Panc1 (cell line): ENCODE measurements at regions not wholly inside any gene's neighbourhood (a gene's known extent, or its start where the extent isn't known, plus 50 kb on each side); places are given as distances from the start of the nearest gene placed in this dataset.
A peak's percentile ranks its signal among the peaks of the same experiment; 100 is the strongest.

Experiments
- ATAC-seq: fragments of 200-7000 bp; cut with Tn5 transposase; 2 replicates; pipeline ENCODE4 v1.9.1; 2020; ENCODE audit warnings: mild to moderate bottlenecking, moderate library complexity
- BruUV-seq: library from RNA; stranded (reverse); fragments of 400-500 nt; replicated peaks from 2 replicates; lab custom pipeline; 2021; lab: Mats Ljungman, UMichigan
- CTCF ChIA-PET: fragments of 300-600 bp; sonication (Branson Sonifier 250); formaldehyde crosslinking; loops from one replicate; lab custom pipeline; 2022; ENCODE audit warnings: antibody characterized with exemption; lab: Charles Lee
- POLR2A ChIA-PET: fragments of 300-600 bp; sonication (Branson Sonifier 250); formaldehyde crosslinking; loops from one replicate; lab custom pipeline; 2022; ENCODE audit warnings: antibody characterized with exemption; lab: Charles Lee
- DNase-seq: peaks from one replicate; pipeline ENCODE4 v3.0.0-alpha.2; 2010; ENCODE audit warnings: low read depth, low spot score
- H3K27ac ChIP-seq: 2 replicates; pipeline ENCODE4 v1.5.1; 2011; ENCODE audit warnings: mild to moderate bottlenecking, low read length, inconsistent platforms
- H3K27me3 ChIP-seq: fragments of 200-500 bp; sonication (Bioruptor generic); 2 replicates; pipeline ENCODE4 v1.6.0; 2014; ENCODE audit warnings: low read length, inconsistent platforms; ENCODE audit not compliant: control insufficient read depth, insufficient read depth
- H3K36me3 ChIP-seq: fragments of 200-500 bp; sonication (Bioruptor generic); 2 replicates; pipeline ENCODE4 v1.5.1; 2014; ENCODE audit warnings: inconsistent platforms, mild to moderate bottlenecking, low read length, moderate library complexity; ENCODE audit not compliant: control insufficient read depth, insufficient read depth
- H3K4me1 ChIP-seq: 2 replicates; pipeline ENCODE4 v1.5.1; 2011; ENCODE audit warnings: inconsistent platforms, mild to moderate bottlenecking, low read length, moderate library complexity; ENCODE audit not compliant: control insufficient read depth, insufficient read depth
- H3K4me3 ChIP-seq, 2 experiments: 2 replicates each; pipeline ENCODE4 v1.5.1; 2011 to 2012; ENCODE audit warnings: low read depth in 2 of 2, low read length in 2 of 2, mild to moderate bottlenecking in 2 of 2, inconsistent platforms in 1 of 2, moderate library complexity in 1 of 2
- H3K9me3 ChIP-seq: fragments of 200-500 bp; sonication (Bioruptor generic); 2 replicates; pipeline ENCODE4 v1.5.1; 2014; ENCODE audit warnings: low read depth, mild to moderate bottlenecking, inconsistent platforms, low read length, moderate library complexity; ENCODE audit not compliant: control insufficient read depth, insufficient read depth
- CTCF ChIP-seq: fragments of 450-650 bp; IDR thresholded peaks from 2 replicates; pipeline ENCODE4 v1.5.1; 2017; ENCODE audit warnings: mild to moderate bottlenecking
- POLR2AphosphoS5 ChIP-seq: IDR thresholded peaks from 2 replicates; pipeline ENCODE4 v1.6.1; 2012; ENCODE audit warnings: mild to moderate bottlenecking, low read depth, low read length, moderate library complexity
- REST ChIP-seq, 2 experiments: IDR thresholded peaks; 2 replicates each; pipeline ENCODE4 v1.6.1; 2011 to 2012; ENCODE audit warnings: low read depth in 2 of 2, control low read depth in 1 of 2, low read length in 1 of 2, mild to moderate bottlenecking in 1 of 2, moderate library complexity in 1 of 2; ENCODE audit not compliant: insufficient read depth in 1 of 2
- SIN3A ChIP-seq: IDR thresholded peaks from 2 replicates; pipeline ENCODE4 v1.6.1; 2012; ENCODE audit warnings: low read depth, mild to moderate bottlenecking, low read length, moderate library complexity, borderline replicate concordance; ENCODE audit not compliant: insufficient read depth
- TCF7L2 ChIP-seq: IDR thresholded peaks from 2 replicates; pipeline ENCODE4 v1.6.1; 2011; ENCODE audit warnings: mild to moderate bottlenecking, low read depth, low read length, inconsistent platforms
- in situ Hi-C: cut with HindIII; loops from 2 replicates; pipeline ENCODE4 v1.10.0; 2016; ENCODE audit warnings: low sequenced_read_pairs, low pct_unique_long_range_greater_than_20kb
- intact Hi-C: fragments of 100-400 bp; cut with micrococcal nuclease; formaldehyde crosslinking; loops from one replicate; pipeline ENCODE4 v1.10.0; 2022; ENCODE audit not compliant: unreplicated experiment

DNA sequence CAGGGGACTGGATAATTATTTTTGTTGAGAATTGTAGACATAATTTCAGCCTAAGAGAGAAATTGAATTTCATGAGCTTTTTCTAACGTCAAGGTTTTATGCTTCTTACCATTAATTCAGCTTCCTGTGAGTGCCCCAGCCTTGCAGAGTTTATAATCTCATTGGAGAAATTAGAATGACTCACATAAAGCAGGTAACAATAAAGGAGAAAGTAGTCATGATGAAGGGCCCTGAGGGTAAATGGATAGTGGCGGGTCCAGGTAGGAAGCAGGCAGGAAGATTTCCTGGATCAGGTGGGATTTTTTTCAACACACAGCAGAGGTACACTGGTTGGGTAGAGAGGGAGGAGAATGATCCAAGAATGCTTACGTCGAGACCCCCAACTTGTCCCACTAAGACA is 311.4 kb downstream of the BARHL2 start:
- Histone ChIP-seq H3K4me3 (no peak overlapping the region), H3K4me1 (peaks cover 15% of the 10 kb centered on the region), H3K36me3 (no peaks in the 10 kb centered on the region), H3K9me3 (no peaks in the 10 kb centered on the region), H3K27ac (peak overlapping the region; percentile 65; the same call in 1 of the 2 replicates), H3K27me3 (no peaks in the 10 kb centered on the region)
- TF ChIP-seq CTCF (no peak), TCF7L2 (no peak)
- DNase-seq: no peak
- intact Hi-C loops: no loop called here
- in situ Hi-C loops: no loop called here
- ChIA-PET CTCF (no interaction called here), POLR2A (no interaction called here)
- no TSS peak for BruUV-seq
- no peak for ATAC-seq

DNA sequence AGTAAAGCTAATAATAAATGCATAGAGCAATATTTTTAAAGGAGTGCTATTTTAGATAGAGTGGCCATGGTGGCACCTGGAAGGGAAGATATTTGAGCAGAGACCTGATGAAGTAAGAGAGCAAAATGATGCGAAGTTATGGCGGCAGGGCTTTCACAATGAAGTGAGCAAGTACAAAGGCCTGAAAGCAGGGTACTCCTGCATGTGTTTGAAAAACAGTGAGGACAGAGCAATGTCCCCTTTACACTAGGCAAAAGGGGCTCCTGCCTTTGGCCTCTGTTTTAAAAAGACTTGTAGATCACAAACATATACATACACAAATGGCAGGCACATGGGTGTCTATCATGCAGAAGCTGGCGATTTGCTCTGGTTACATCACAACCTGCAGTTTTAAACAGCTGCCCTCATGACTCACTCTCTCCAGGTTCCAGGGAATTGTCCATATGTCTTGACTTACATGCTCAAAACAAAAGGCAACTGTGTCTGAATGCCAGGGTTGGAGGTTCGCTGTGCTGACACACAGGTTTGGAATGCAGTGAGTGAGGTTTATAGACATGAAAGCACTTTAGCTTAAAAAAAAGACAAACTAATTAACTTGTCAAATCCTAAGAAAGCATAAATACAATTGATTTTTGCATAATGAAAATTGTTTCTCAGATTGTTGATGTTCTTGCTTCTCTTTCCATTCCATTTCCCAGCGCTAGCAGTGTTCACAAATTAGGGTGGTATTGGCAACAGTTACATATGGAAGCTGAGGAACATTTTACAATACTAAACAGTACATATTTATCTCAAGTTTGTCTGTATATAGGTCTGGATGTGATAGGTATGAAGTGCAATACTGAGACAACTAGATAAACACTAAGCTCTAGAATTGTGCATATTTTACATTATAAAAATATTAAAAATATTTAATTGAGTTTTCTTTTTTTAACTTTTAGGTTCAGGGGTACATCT is 313.9 kb downstream of the BARHL2 start:
- POLR2A ChIA-PET: interaction anchor here (0.6 kb wide), 1 partner anchor 590 kb away, joined by 3 read pairs; no protein-coding TSS in a partner anchor
- ATAC-seq: peak; percentile 100

GRCh38 chr1:90400131-90400530 is 317.0 kb downstream of the BARHL2 start:
- H3K9me3 ChIP-seq: no peaks in the 10 kb centered on the region
- ChIA-PET CTCF (no interaction called here), POLR2A (no interaction called here)
- H3K36me3 ChIP-seq: no peaks in the 10 kb centered on the region
- peak overlapping the region; percentile 86 for H3K27ac ChIP-seq
- ATAC-seq: no peak
- no peak overlapping the region for H3K4me3 ChIP-seq
- DNase-seq: no peak
- no peaks in the 10 kb centered on the region for H3K27me3 ChIP-seq
- in situ Hi-C loops (no loop called here), intact Hi-C loops (no loop called here)
- H3K4me1 ChIP-seq: peaks cover 15% of the 10 kb centered on the region
- BruUV-seq: no TSS peak
- TF ChIP-seq POLR2AphosphoS5: no peak
- TF ChIP-seq TCF7L2: no peak
- no peak for TF ChIP-seq SIN3A
- TF ChIP-seq REST (IDR thresholded peaks at IDR 0.05; ENCODE audit: insufficient read depth in 1 of 2, low read depth in 2 of 2, low read length in 1 of 2): no peak
- no peak for TF ChIP-seq CTCF

More for the DNA sequence above, 313.9 kb downstream of the BARHL2 start:
- CTCF ChIA-PET: no interaction called here
- Histone ChIP-seq H3K9me3 (no peaks in the 10 kb centered on the region), H3K36me3 (no peaks in the 10 kb centered on the region), H3K4me1 (peaks cover 15% of the 10 kb centered on the region), H3K4me3 (peak overlapping the region in 1 of 2 experiments; percentile 19; a peak in 1 of 4 replicates), H3K27ac (peak overlapping the region; percentile 86), H3K27me3 (no peaks in the 10 kb centered on the region)
- in situ Hi-C loops (no loop called here), intact Hi-C loops (no loop called here)
- BruUV-seq: no TSS peak
- DNase-seq: peak; percentile 98
- peak; percentile 84 for TF ChIP-seq TCF7L2
- no peak for TF ChIP-seq SIN3A
- TF ChIP-seq POLR2AphosphoS5: peak; percentile 71
